GM10248 (cell line): ENCODE measurements at regions not wholly inside any gene's neighbourhood (a gene's known extent, or its start where the extent isn't known, plus 50 kb on each side); places are given as distances from the start of the nearest gene placed in this dataset.

ENCODE experiments used
- CTCF ChIA-PET: fragments of 300-600 bp; sonication (Branson Sonifier 250); formaldehyde crosslinking; extraction: SDS; loops from one replicate; lab custom pipeline; 2021; ENCODE audit warnings: antibody characterized with exemption; lab: Yijun Ruan, JAX
- POLR2A ChIA-PET: fragments of 350-650 bp; sonication (Branson Sonifier 250); formaldehyde crosslinking; extraction: SDS; loops from one replicate; lab custom pipeline; 2020; ENCODE audit warnings: antibody characterized with exemption; lab: Yijun Ruan, JAX
- DNase-seq: peaks from one replicate; pipeline ENCODE4 v3.0.0; 2012; ENCODE audit errors: extremely low spot score
- TF ChIP-seq, protein P1 (sequence below): IDR thresholded peaks from 2 replicates; pipeline ENCODE4 v1.5.1; 2012; ENCODE audit warnings: mild to moderate bottlenecking, low read depth; ENCODE audit errors: extremely low read depth, missing control alignments, control extremely low read depth

DNA sequence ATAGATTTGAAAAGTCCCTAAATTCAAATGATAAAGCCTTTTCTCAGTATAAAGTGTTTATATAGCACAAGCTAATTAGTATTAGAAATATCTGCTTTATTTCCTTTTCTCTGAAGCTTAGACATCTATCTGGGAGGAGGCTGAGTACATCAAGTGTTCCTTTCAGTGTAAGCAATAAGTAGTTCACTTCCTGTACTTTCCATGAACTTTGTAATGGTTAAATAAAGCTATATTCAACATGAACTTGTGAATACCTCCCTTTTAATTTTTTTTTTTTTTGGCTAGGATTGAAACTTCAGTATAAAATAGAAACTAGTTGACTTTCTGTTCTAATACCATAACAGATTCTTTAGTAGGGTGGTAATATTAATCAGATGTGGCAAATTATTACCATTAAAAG, 190.9 kb downstream of the CENPW start:
- CTCF ChIA-PET = interaction anchor here (0.9 to 2.3 kb wide), 3 partner anchors 8 to 47 kb away, joined by 3 to 7 read pairs (median 3); no protein-coding TSS in a partner anchor
- POLR2A ChIA-PET = no interaction called here
- TF ChIP-seq, protein P1, sequence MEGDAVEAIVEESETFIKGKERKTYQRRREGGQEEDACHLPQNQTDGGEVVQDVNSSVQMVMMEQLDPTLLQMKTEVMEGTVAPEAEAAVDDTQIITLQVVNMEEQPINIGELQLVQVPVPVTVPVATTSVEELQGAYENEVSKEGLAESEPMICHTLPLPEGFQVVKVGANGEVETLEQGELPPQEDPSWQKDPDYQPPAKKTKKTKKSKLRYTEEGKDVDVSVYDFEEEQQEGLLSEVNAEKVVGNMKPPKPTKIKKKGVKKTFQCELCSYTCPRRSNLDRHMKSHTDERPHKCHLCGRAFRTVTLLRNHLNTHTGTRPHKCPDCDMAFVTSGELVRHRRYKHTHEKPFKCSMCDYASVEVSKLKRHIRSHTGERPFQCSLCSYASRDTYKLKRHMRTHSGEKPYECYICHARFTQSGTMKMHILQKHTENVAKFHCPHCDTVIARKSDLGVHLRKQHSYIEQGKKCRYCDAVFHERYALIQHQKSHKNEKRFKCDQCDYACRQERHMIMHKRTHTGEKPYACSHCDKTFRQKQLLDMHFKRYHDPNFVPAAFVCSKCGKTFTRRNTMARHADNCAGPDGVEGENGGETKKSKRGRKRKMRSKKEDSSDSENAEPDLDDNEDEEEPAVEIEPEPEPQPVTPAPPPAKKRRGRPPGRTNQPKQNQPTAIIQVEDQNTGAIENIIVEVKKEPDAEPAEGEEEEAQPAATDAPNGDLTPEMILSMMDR = no peak
- DNase-seq = no peak

DNA sequence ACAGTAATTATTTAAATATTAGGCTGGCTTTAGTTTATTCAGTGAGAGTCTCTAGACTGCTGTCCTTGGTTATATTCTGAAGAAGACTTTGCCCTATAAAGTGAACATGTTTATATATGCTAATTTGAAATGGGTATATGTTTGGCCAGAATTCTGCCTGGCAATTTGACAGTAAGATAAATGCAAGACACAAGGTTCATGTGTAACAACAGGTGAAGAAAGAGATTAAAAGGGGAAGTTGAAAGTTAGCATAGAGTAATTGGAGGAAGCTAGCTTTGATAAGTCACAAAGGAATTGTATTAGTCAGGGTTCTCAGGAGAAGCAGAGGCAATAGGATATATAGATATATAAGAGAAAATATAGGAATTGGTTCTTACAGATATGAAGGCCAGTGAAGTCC, 191.4 kb downstream of the CENPW start:
- DNase-seq = no peak
- TF ChIP-seq, protein P1 = no peak
- CTCF ChIA-PET = interaction anchor here (0.8 to 2.3 kb wide), 6 partner anchors 8 to 48 kb away, joined by 3 to 7 read pairs (median 3); no protein-coding TSS in a partner anchor
- POLR2A ChIA-PET = no interaction called here

DNA sequence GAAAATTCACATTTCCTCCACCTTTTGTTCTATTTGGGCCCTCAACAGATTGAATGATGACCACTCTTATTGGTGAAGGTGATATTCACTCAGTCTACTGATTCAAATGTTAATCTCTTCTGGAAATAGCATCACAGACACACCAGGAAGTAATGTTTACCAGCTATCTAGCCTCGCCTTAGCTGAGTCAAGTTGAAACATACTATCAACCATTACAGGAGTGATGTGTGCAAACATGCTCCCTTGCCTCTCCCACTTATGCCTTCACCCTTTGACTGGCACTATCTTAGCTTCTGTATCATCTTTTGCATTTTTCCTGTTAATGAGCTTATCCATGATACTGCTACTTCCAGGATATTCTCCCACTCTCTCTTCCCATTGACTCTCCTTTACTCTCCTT, 191.9 kb downstream of the CENPW start:
- CTCF ChIA-PET = interaction anchor here (0.8 to 2.3 kb wide), 4 partner anchors 12 to 31 kb away, joined by 3 to 7 read pairs (median 4); no protein-coding TSS in a partner anchor
- DNase-seq = no peak
- TF ChIP-seq, protein P1 = no peak
- POLR2A ChIA-PET = no interaction called here

DNA sequence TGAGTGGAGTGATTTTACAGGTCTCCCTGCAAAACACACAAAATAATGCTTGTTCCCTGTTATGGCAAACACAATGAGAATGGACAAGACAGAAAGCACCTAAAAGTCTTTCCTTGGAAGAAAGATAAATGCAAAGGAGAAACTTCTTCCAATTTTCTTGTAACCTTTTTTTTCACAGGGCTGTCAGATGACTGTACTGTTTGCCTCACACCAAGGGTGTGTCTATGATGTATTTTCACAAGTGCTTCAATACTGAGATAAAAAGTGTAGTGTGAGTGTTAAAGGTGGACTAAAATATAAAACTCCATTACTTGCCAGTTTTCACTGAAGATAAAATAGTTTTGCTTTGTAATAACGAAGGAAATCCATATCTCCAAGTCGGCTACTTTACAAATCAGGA, 194.5 kb downstream of the CENPW start:
- no peak for DNase-seq
- POLR2A ChIA-PET = no interaction called here
- CTCF ChIA-PET = no interaction called here
- TF ChIP-seq, protein P1 = no peak

DNA sequence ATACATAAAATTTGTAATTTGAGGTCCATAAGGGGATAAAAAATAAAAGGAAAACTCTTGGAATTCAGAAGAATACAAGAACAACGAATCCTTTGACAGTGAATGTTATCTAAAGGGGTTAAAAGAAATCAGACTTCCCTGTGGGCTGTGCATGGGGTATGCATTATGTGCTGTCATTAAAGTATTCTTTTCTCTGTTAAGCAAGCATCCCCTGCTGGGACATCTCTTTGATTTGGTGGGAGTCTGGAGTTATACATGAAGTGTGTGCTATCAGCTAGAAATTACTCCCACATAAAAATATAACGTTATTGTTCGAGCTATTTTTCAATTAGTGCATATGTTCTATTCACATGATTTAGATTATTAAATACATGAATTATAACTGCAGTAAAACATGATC, 195.2 kb downstream of the CENPW start:
- TF ChIP-seq, protein P1 = no peak
- no peak for DNase-seq
- ChIA-PET POLR2A (no interaction called here), CTCF (no interaction called here)

DNA sequence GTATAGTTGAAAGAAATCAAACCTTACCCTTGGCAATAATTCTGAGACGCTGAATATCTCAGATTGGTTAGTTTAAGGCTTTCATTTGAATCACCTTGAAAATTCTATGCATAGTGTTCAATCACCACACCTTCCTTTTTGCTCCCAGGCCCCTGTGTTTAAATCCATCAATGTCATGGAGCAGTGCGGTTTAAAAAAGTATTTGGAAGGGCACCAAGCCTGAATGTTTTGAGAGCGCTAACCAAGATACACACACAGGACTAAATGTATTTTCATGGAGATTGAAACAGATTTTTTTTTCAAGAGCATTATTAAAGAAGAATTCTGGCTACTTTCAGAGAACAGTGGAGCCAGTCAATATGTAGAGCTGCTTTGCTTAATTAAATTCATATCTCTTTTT, 195.7 kb downstream of the CENPW start:
- TF ChIP-seq, protein P1 = no peak
- no peak for DNase-seq
- POLR2A ChIA-PET = no interaction called here
- CTCF ChIA-PET = no interaction called here
